Upper lobe of left lung (tissue), 4 donors: ENCODE measurements at regions not wholly inside any gene's neighbourhood (a gene's known extent, or its start where the extent isn't known, plus 50 kb on each side); places are given as distances from the start of the nearest gene placed in this dataset.

ENCODE experiments used
- POLR2A ChIP-seq, 4 donors: fragments of 450-650 bp; IDR thresholded peaks; one replicate each; pipeline ENCODE4 v1.5.1; 2016 to 2017; ENCODE audit warnings: antibody characterized with exemption in 4 of 4, mild to moderate bottlenecking in 2 of 4
- TF ChIP-seq, protein P1 (sequence below), 6 experiments: fragments of 450-650 bp in 4 of 6; fragments of 200-600 bp in 2 of 6; sonication (generic) in 2 of 6; IDR thresholded peaks; one replicate each; pipeline ENCODE4 v1.5.1; 2016 to 2019; ENCODE audit warnings: antibody characterized with exemption in 6 of 6

DNA sequence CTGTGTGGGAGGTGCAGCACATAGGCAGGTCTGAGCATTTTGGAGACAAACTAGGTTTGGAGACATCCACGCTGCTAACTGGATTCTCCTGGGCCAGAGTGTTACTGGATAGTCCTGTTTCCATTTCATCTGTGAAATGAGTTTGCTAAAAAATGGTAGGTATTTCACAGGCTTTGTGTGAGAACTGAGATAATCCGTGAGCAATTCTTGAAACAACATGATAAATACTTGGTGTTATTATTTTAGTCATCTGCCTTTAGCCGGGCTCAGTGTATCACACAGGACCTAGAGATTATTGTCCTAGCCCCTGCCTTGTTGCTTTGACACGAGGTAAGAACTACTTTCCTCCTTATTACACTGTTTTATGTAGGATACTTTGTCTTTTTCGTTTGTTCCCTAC lies 63.0 kb downstream of the PRR18 start:
- no peak for TF ChIP-seq POLR2A (IDR thresholded peaks at IDR 0.05)
- TF ChIP-seq, protein P1, sequence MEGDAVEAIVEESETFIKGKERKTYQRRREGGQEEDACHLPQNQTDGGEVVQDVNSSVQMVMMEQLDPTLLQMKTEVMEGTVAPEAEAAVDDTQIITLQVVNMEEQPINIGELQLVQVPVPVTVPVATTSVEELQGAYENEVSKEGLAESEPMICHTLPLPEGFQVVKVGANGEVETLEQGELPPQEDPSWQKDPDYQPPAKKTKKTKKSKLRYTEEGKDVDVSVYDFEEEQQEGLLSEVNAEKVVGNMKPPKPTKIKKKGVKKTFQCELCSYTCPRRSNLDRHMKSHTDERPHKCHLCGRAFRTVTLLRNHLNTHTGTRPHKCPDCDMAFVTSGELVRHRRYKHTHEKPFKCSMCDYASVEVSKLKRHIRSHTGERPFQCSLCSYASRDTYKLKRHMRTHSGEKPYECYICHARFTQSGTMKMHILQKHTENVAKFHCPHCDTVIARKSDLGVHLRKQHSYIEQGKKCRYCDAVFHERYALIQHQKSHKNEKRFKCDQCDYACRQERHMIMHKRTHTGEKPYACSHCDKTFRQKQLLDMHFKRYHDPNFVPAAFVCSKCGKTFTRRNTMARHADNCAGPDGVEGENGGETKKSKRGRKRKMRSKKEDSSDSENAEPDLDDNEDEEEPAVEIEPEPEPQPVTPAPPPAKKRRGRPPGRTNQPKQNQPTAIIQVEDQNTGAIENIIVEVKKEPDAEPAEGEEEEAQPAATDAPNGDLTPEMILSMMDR (IDR thresholded peaks at IDR 0.05), result no peak
